Keratinocyte (primary cell): ENCODE measurements at regions not wholly inside any gene's neighbourhood (a gene's known extent, or its start where the extent isn't known, plus 50 kb on each side); places are given as distances from the start of the nearest gene placed in this dataset.
A peak's percentile ranks its signal among the peaks of the same experiment; 100 is the strongest.

Experiments used
- DNase-seq: peaks from one replicate; pipeline ENCODE4 v3.0.0-alpha.2; 2011; ENCODE audit warnings: low read depth, missing footprints, low spot score
- FAIRE-seq: peaks from 2 replicates; lab custom pipeline; 2011; peaks lifted over from hg19 to GRCh38; lab: Jason Lieb, UNC
- H2AFZ ChIP-seq: 2 replicates; pipeline ENCODE4 v1.6.0; 2012; ENCODE audit warnings: low read length, control low read depth, inconsistent platforms; ENCODE audit not compliant: control insufficient read depth
- H3K27ac ChIP-seq: 2 replicates; pipeline ENCODE4 v1.5.1; 2011; ENCODE audit warnings: low read length; ENCODE audit not compliant: control insufficient read depth, insufficient read depth
- H3K27me3 ChIP-seq: 3 replicates; pipeline ENCODE4 v1.6.0; 2011; ENCODE audit warnings: low read length; ENCODE audit not compliant: control insufficient read depth, insufficient read depth; ENCODE audit errors: extremely low read depth
- H3K36me3 ChIP-seq, 2 experiments: 2 replicates in 1 of 2; 3 replicates in 1 of 2; pipeline ENCODE4 v1.5.1; 2011; ENCODE audit warnings: low read length in 2 of 2, mild to moderate bottlenecking in 1 of 2; ENCODE audit not compliant: control insufficient read depth in 2 of 2, insufficient read depth in 2 of 2; ENCODE audit errors: extremely low read depth in 1 of 2
- H3K4me1 ChIP-seq: 3 replicates; pipeline ENCODE4 v1.5.1; 2011; ENCODE audit warnings: low read length; ENCODE audit not compliant: control insufficient read depth, insufficient read depth; ENCODE audit errors: extremely low read depth
- H3K4me2 ChIP-seq: 3 replicates; pipeline ENCODE4 v1.6.0; 2011; ENCODE audit warnings: low read depth, low read length; ENCODE audit not compliant: control insufficient read depth, insufficient read depth; ENCODE audit errors: extremely low read depth
- H3K4me3 ChIP-seq, 3 experiments: fragments of 200-600 bp in 1 of 3; sonication (generic) in 1 of 3; 2 replicates in 2 of 3; 3 replicates in 1 of 3; pipeline ENCODE4 v1.5.1; 2011 to 2016; ENCODE audit warnings: low read length in 3 of 3, mild to moderate bottlenecking in 3 of 3, control low read depth in 2 of 3, inconsistent platforms in 1 of 3, low read depth in 1 of 3, mixed read lengths in 1 of 3, mixed run types in 1 of 3, moderate library complexity in 1 of 3; ENCODE audit not compliant: control insufficient read depth in 2 of 3, insufficient read depth in 2 of 3; ENCODE audit errors: extremely low read depth in 1 of 3
- H3K79me2 ChIP-seq: 2 replicates; pipeline ENCODE4 v1.6.0; 2012; ENCODE audit warnings: low read length; ENCODE audit not compliant: control insufficient read depth, insufficient read depth
- H3K9ac ChIP-seq: 3 replicates; pipeline ENCODE4 v1.6.0; 2011; ENCODE audit warnings: low read length; ENCODE audit not compliant: control insufficient read depth, insufficient read depth; ENCODE audit errors: extremely low read depth
- H3K9me1 ChIP-seq: 3 replicates; pipeline ENCODE4 v1.6.0; 2011; ENCODE audit warnings: low read length; ENCODE audit not compliant: control insufficient read depth, insufficient read depth; ENCODE audit errors: extremely low read depth
- H3K9me3 ChIP-seq: 2 replicates; pipeline ENCODE4 v1.5.1; 2012; ENCODE audit warnings: low read depth, low read length; ENCODE audit not compliant: control insufficient read depth
- H4K20me1 ChIP-seq: 3 replicates; pipeline ENCODE4 v1.6.0; 2011; ENCODE audit warnings: low read length; ENCODE audit not compliant: control insufficient read depth, insufficient read depth; ENCODE audit errors: extremely low read depth
- EZH2 ChIP-seq: IDR thresholded peaks from one replicate; pipeline ENCODE4 v1.6.1; 2012; ENCODE audit warnings: inconsistent platforms, mild to moderate bottlenecking, low read length, moderate library complexity
- dilution Hi-C: fragments of 300-500 bp; cut with MboI; formaldehyde crosslinking; loops from one replicate; pipeline ENCODE4 v1.7.0; 2020; ENCODE audit warnings: low sequenced_read_pairs; ENCODE audit not compliant: extremely low pct_ligation_motif_present
- TF ChIP-seq, protein P1 (sequence below), 3 experiments: IDR thresholded peaks in 1 of 3; conservative IDR thresholded peaks in 1 of 3; optimal IDR thresholded peaks in 1 of 3; 2 replicates in 2 of 3; 3 replicates in 1 of 3; pipeline versions ENCODE3 to v1.5.1; 2011; ENCODE audit warnings: low read length in 3 of 3, mild to moderate bottlenecking in 3 of 3, moderate library complexity in 2 of 3, control low read depth in 1 of 3, inconsistent platforms in 1 of 3; ENCODE audit not compliant: insufficient read depth in 2 of 3; ENCODE audit errors: extremely low read depth in 1 of 3

GRCh38 chr2:145007960-145008263, 488.0 kb upstream of the ZEB2 start:
- Histone ChIP-seq H3K4me3 (no peak overlapping the region), H2AFZ (peak overlapping the region; percentile 22), H3K27ac (no peak overlapping the region)

DNA sequence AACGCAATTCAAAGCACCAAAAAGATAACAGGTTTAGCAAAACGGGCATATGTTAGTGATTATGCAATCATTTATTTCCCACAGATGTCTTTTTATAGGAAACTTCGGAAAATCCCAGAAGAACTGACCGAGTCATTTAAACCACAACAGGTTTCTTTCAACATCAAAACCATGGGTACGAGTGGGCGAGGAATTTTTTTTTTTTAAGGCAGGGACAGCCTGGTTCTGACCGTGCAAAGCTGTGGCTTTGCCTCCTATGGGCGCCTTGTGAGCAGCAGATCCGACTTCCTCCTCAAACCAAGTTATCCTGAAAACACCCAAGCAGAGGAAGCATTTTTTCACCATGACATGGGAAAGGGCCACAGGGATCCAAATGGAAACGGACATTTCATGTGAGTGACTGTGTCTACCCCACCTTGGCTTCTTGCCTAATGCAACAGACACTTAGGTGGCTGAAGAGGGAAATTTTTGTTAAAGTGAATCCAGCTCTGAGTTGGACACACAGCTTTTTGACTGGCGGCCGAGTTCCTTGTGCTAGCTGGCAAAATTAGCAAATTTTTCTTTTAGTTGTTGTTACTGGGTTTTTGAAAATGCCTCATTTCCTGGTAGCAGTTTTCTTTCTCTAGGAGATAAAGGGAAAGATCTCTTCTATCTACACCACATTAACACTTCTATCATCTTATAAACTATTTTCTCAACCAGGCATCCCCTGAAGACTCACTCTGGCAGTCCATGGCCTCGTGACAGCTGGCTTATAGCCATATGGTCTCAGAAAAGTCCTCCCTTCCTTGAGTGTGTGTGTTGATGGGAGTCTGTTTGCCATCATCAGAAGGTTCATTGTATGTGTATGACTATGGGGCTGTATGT, 487.4 kb upstream of the ZEB2 start:
- Histone ChIP-seq H3K4me3 (no peak overlapping the region), H4K20me1 (no peaks in the 10 kb centered on the region), H2AFZ (peak overlapping the region; percentile 49), H3K9me3 (no peaks in the 10 kb centered on the region), H3K27me3 (no peaks in the 10 kb centered on the region), H3K4me1 (peaks cover 8% of the 10 kb centered on the region), H3K9me1 (no peaks in the 10 kb centered on the region), H3K36me3 (no peaks in the 10 kb centered on the region), H3K79me2 (no peaks in the 10 kb centered on the region), H3K27ac (no peak overlapping the region), H3K4me2 (peak overlapping the region; percentile 10), H3K9ac (no peak overlapping the region)
- TF ChIP-seq, protein P1, sequence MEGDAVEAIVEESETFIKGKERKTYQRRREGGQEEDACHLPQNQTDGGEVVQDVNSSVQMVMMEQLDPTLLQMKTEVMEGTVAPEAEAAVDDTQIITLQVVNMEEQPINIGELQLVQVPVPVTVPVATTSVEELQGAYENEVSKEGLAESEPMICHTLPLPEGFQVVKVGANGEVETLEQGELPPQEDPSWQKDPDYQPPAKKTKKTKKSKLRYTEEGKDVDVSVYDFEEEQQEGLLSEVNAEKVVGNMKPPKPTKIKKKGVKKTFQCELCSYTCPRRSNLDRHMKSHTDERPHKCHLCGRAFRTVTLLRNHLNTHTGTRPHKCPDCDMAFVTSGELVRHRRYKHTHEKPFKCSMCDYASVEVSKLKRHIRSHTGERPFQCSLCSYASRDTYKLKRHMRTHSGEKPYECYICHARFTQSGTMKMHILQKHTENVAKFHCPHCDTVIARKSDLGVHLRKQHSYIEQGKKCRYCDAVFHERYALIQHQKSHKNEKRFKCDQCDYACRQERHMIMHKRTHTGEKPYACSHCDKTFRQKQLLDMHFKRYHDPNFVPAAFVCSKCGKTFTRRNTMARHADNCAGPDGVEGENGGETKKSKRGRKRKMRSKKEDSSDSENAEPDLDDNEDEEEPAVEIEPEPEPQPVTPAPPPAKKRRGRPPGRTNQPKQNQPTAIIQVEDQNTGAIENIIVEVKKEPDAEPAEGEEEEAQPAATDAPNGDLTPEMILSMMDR (optimal IDR thresholded peaks at IDR 0.05 in 1 of 3, IDR thresholded peaks at IDR 0.05 in 1 of 3, conservative IDR thresholded peaks at IDR 0.05 in 1 of 3; ENCODE audit: extremely low read depth in 1 of 3, insufficient read depth in 2 of 3, low read length in 3 of 3), result no peak
- TF ChIP-seq EZH2, result no peak
- FAIRE-seq (peak; percentile 32), DNase-seq (no peak)
- dilution Hi-C loops, result no loop called here

More at GRCh38 chr2:145007960-145008263, 488.0 kb upstream of the ZEB2 start:
- Histone ChIP-seq H4K20me1 (no peaks in the 10 kb centered on the region), H3K36me3 (no peaks in the 10 kb centered on the region), H3K4me1 (peaks cover 13% of the 10 kb centered on the region), H3K9me1 (no peaks in the 10 kb centered on the region), H3K4me2 (no peak overlapping the region), H3K9ac (no peak overlapping the region), H3K9me3 (no peaks in the 10 kb centered on the region), H3K27me3 (no peaks in the 10 kb centered on the region), H3K79me2 (no peaks in the 10 kb centered on the region)
- TF ChIP-seq, protein P1 (optimal IDR thresholded peaks at IDR 0.05 in 1 of 3, IDR thresholded peaks at IDR 0.05 in 1 of 3, conservative IDR thresholded peaks at IDR 0.05 in 1 of 3; ENCODE audit: extremely low read depth in 1 of 3, insufficient read depth in 2 of 3, low read length in 3 of 3), result no peak
- TF ChIP-seq EZH2, result no peak
- dilution Hi-C loops, result no loop called here
- no peak for DNase-seq
- FAIRE-seq, result no peak
